Lower leg skin (tissue), 3 donors: ENCODE measurements at regions not wholly inside any gene's neighbourhood (a gene's known extent, or its start where the extent isn't known, plus 50 kb on each side); places are given as distances from the start of the nearest gene placed in this dataset.

Experiments
- CTCF ChIP-seq, 3 donors: fragments of 450-650 bp; IDR thresholded peaks; one replicate each; pipeline ENCODE4 v1.5.1; 2016; ENCODE audit warnings: antibody characterized with exemption in 3 of 3, mild to moderate bottlenecking in 3 of 3, moderate library complexity in 2 of 3
- POLR2A ChIP-seq, 2 donors: fragments of 450-650 bp; IDR thresholded peaks; one replicate each; pipeline ENCODE4 v1.6.1; 2016 to 2017; ENCODE audit warnings: antibody characterized with exemption in 2 of 2, mild to moderate bottlenecking in 1 of 2, moderate library complexity in 1 of 2

GRCh38 chr1:239657291-239657690 is 270.9 kb downstream of the CHRM3 start:
- TF ChIP-seq CTCF (IDR thresholded peaks at IDR 0.05) (no peak), POLR2A (IDR thresholded peaks at IDR 0.05) (no peak)
